ENCODE measurements at regions not wholly inside any gene's neighbourhood (a gene's known extent, or its start where the extent isn't known, plus 50 kb on each side); places are given as distances from the start of the nearest gene placed in this dataset.

- H3K27me3 ChIP-seq = no peaks in the 10 kb centered on the region
- no peaks in the 10 kb centered on the region for H3K36me3 ChIP-seq
- DNase-seq = no peak
- intact Hi-C loops (cut with DNase I; ENCODE audit: low total_unique reads) = no loop called here
- no peak for TF ChIP-seq POLR2A (IDR thresholded peaks at IDR 0.05)
- TF ChIP-seq CTCF (IDR thresholded peaks at IDR 0.05) = no peak
- TF ChIP-seq POLR2AphosphoS5 (IDR thresholded peaks at IDR 0.05) = no peak
- H3K4me3 ChIP-seq = no peak overlapping the region
- peaks cover 6 to 25% (median 12%) of the 10 kb centered on the region in 4 donors for H3K4me1 ChIP-seq
- H3K27ac ChIP-seq = no peak overlapping the region
- WGBS, 5 donors = 88 to 95% (median 90%) methylated on average over 3 of the region's 3 CpGs
- no peaks in the 10 kb centered on the region for H3K9me3 ChIP-seq
Observed at GRCh38 chr1:172936088-172936645, 114.6 kb downstream of the TNFSF18 start.

GRCh38 chr1:172938681-172939080 lies 112.1 kb downstream of the TNFSF18 start:
- Histone ChIP-seq H3K27ac (no peak overlapping the region), H3K36me3 (no peaks in the 10 kb centered on the region), H3K4me3 (no peak overlapping the region), H3K9me3 (no peaks in the 10 kb centered on the region), H3K4me1 (peaks cover 6 to 21% (median 12%) of the 10 kb centered on the region in 4 donors), H3K27me3 (no peaks in the 10 kb centered on the region)
- DNase-seq = no peak
- TF ChIP-seq POLR2A (IDR thresholded peaks at IDR 0.05) = no peak
- no peak for TF ChIP-seq CTCF (IDR thresholded peaks at IDR 0.05)
- TF ChIP-seq POLR2AphosphoS5 (IDR thresholded peaks at IDR 0.05) = no peak
- no peak for TF ChIP-seq EP300 (IDR thresholded peaks at IDR 0.05)
- intact Hi-C loops (cut with DNase I; ENCODE audit: low total_unique reads) = no loop called here

GRCh38 chr1:172939475-172939874 lies 111.3 kb downstream of the TNFSF18 start:
- H3K4me3 ChIP-seq = no peak overlapping the region
- H3K27me3 ChIP-seq = no peaks in the 10 kb centered on the region
- no peak for DNase-seq
- intact Hi-C loops (cut with DNase I; ENCODE audit: low total_unique reads) = no loop called here
- H3K27ac ChIP-seq = no peak overlapping the region
- H3K4me1 ChIP-seq = peaks cover 1 to 14% (median 5%) of the 10 kb centered on the region in 4 donors
- H3K36me3 ChIP-seq = no peaks in the 10 kb centered on the region
- 88 to 97% (median 90%) methylated on average over 4 of the region's 4 CpGs for WGBS, 5 donors
- no peaks in the 10 kb centered on the region for H3K9me3 ChIP-seq
- no peak for TF ChIP-seq EP300 (IDR thresholded peaks at IDR 0.05)
- TF ChIP-seq CTCF (IDR thresholded peaks at IDR 0.05) = no peak
- no peak for TF ChIP-seq POLR2A (IDR thresholded peaks at IDR 0.05)
- TF ChIP-seq POLR2AphosphoS5 (IDR thresholded peaks at IDR 0.05) = no peak

GRCh38 chr1:172940174-172940855 lies 110.4 kb downstream of the TNFSF18 start:
- WGBS, 5 donors = 65 to 84% (median 72%) methylated on average over 5 of the region's 5 CpGs
- no peaks in the 10 kb centered on the region for H3K36me3 ChIP-seq
- no peaks in the 10 kb centered on the region for H3K9me3 ChIP-seq
- intact Hi-C loops (cut with DNase I; ENCODE audit: low total_unique reads) = no loop called here
- DNase-seq = peak in 1 of 2 donors; percentile 78
- no peak overlapping the region for H3K4me3 ChIP-seq
- H3K27ac ChIP-seq = no peak overlapping the region
- no peaks in the 10 kb centered on the region for H3K27me3 ChIP-seq
- H3K4me1 ChIP-seq = peaks cover 0 to 12% (median 0%) of the 10 kb centered on the region in 4 donors
- no peak for TF ChIP-seq EP300 (IDR thresholded peaks at IDR 0.05)
- no peak for TF ChIP-seq CTCF (IDR thresholded peaks at IDR 0.05)
- no peak for TF ChIP-seq POLR2AphosphoS5 (IDR thresholded peaks at IDR 0.05)

Measured in stomach (tissue), 8 donors.